ENCODE measurements at regions not wholly inside any gene's neighbourhood (a gene's known extent, or its start where the extent isn't known, plus 50 kb on each side); places are given as distances from the start of the nearest gene placed in this dataset.
"Not testable (repeated sequence)": the region's sequence is repeated elsewhere in the genome, so short reads cannot be mapped to it uniquely, and the experiment has no call there.

DNA sequence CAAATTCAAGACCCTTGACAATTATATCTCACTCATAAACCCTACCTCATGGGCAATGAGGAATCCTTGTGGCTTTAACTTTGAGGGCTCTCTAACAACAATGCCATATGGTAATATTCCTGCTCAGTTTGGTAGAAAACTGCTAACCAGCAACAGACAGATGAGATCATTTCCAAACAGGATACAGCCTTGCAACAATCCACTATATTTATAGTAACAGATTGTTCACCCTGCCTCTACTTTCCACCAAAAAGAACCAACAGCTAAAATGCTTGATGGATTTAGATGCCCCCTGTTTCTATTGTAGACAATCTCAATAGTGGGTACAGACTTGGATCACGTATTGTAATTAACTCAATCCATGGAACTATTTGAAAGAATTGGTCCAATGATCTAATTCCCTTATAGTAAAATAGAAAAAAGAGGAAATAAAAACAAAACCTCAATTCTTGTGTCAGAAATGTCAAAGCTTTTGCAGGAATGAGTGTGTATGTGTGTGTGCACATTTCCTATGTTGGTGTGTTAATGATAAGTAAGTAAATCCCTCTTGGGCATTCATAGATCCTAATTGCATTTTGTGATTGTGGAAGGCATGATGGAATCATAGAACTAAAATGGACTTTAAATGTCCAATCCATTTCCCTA lies 100.0 kb upstream of the EDEM3 start:
- DNase-seq (ENCODE audit: low read depth, low spot score), result no peak

DNA sequence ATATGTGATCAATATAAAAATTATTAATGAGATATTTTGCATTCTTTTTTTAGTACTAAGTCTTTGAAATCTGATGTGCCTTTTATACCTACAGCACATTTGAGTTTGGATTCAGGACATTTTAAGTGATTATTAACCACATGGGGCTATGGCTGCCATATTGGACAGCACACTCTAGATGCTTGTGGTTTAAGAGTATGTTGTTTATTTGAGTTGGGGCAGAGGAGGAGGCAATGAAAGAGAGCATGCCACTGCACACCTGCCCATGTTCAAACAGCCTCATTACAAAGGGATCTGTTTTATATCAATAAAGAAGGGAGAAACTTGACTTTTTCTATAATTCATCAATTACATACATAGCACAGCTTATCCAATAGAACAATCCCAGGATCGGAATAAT lies 99.4 kb upstream of the EDEM3 start:
- DNase-seq (ENCODE audit: low read depth, low spot score), result no peak

DNA sequence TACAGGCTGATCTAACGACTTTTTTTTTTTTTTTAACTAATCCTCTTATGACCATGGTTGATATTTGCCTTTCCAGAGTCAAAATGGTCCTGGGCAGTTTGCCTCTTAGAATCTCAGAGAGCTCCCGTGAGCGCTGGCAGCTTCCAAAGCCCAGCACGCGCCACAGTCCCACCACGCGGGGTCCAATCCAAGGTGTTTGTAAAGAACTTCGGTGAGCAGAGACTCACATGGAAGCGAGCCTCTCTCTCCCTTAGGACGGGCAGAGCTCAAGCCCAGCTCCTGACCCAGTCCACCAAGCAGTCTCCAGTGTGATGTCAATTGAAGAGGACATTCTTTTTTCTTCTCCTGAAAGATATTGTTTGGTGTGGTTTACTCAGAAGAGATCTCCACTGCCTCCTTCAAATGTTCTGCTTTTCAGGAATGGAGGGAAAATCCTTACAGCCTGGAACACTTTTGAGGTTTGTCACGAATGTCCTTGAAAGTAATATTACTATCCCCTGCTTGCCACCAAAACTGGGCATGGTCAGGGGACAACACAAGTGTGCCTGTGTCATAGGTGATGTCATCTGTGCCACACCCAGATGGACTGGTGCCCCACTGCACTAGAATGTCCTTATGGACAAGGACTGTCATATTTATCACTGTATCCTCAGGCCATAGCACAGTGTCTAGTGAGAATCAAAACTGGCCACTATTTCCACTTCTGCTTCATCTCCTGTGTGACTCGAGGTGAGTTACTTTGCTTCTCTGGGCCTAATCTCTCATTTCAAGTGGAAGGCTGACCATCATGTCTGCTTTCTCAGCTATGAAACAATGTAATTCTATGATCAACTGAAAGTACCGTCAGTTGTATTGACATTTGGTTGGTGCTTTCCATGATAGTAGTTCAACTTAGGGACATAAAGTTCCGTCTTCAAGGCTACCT lies 97.4 kb upstream of the EDEM3 start:
- DNase-seq (ENCODE audit: low read depth, low spot score), result no peak

DNA sequence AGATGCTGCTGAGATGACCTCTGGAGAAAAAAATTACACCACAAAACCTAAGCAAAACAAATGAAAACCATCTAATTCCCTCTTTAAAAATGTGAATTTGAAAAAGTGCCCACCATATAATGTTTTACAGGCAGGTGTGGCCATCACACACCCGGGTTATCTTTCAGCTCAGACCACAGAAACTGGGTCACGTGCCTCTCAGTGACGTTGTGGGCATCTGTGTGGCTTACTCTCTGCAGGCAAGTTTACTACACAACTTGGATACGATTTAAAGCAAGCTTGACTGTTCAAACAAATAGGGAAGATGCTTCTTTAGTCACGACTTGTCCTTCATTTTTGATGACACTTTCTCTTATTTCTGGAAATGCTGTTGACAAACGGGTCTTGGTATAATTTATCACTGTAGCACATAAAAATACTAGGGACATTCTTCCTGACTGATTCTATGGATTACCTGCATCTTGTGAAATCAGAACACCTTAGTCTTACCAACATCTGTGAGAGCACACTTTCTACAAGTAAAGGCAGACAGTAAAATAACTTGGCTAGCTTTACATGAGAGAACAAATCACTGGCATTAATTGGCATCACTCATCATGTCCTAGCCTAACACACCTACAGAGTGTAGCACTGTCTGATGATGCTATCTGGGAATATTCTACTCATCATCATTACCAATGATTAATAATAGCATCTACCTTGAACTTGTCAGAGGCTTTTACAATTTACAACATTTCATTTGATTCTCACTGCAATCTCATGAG lies 89.3 kb upstream of the EDEM3 start:
- peak; percentile 35 for DNase-seq (ENCODE audit: low read depth, low spot score)

DNA sequence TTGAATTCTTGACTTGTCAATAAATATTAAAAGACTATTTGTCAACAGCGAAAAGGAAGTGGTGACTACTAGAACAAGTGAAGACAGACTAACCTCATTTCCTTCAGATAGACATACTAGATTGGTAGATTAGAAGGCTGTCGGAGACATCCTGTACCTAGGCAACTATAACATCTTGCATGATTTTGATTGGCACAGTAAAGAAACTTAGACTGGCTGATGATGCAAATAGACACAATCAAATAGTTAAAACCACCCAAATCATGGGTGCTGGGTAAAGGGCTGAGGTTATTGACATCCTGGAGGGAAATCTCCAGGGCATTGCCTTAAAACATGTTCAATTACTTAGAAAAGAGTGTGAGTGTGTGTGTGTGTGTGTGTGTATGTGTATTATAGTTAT lies 85.9 kb upstream of the EDEM3 start:
- DNase-seq (ENCODE audit: low read depth, low spot score), result peak; percentile 11

DNA sequence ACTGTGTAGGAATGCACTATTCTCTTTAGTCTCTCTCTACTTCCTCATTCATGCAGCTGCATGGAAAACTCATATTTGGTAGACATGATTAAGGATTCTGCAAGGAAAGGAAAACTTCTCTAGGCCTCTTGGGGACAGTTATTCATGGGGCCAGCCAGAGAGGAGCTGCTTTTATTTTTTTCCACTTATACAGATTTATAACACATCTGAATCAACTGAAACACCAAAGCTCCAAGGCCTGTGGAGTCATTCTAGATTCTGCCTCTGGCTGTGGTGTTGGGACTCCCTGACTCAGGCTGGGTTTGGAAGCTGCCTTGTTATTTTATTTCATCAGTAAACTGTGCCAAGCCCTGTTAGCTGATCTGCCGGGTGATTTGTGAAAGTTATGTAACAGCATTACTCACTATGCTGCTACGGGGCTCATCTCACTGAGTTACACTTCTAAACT lies 83.9 kb upstream of the EDEM3 start:
- no peak for DNase-seq (ENCODE audit: low read depth, low spot score)

DNA sequence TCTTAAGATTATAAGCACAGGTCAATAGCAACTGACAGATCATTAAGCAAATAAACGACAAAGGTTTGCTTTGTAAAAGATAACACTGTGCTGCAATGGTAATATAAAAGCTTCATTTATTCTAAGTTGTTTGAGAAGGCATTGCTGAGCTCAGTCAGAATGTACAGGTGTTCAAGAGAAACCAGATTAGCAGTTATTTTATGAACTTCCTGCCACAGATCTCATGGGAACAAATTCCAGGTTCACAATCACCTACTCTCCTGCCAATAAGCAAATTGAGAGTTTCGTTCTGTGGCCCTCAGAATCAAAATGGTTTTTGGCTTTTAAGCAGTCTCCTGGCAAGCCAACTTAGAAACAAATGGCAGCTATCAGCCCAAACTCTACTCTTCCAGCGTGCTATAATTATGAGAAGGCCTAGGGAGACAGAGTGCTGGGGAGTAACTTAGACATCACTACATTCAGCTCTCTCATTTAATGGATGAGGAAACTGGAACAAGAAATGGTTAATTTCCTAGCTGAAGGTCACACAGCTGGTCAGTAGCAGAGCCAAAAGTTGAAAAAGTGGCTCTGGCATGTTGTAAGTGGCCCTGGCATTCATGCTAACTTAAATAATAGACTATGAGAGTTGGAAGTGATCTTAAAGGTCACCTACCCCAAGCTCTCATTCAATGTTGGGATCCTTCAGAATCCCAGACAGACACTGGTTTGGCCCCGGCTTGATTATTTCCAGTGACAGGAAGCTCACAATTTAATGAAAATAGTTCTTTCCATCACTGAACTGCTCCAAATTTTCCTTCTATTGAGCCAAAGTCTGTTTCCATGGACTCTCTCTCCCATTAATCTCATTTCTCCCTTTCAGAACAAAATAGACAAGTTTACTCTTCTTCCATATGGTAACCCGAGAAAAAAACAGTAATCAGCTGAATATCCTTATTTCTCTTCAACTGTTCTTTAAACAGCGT lies 82.6 kb upstream of the EDEM3 start:
- DNase-seq (ENCODE audit: low read depth, low spot score), result no peak

DNA sequence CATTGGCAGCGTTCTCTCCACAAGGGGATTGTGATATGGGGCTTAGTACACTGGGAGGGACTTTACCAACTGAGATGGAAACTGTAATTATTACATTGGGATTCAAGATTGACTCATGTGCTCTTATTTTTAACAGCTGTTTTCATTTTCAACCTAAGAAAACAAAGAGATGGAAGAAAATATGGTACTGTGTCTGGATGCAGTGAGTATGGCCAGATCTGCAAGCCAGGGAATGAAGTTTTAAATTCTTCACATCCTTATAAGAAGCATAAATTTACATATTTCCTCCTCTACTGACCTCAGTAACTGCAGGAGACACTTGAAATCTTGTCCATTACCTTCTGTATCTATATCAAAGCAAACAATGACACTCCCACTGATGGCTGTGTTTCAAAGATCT lies 81.5 kb upstream of the EDEM3 start:
- DNase-seq (ENCODE audit: low read depth, low spot score), result no peak

DNA sequence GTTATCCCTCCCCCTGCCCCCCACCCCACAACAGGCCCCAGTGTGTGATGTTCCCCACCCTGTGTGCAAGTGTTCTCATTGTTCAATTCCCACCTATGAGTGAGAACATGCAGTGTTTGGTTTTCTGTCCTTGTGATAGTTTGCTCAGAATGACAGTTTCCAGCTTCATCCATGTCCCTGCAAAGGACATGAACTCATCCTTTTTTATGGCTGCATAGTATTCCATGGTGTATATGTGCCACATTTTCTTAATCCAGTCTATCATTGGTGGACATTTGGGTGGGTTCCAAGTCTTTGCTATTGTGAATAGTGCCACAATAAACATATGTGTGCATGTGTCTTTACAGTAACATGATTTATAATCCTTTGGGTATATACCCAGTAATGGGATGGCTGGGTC lies 79.3 kb upstream of the EDEM3 start:
- DNase-seq (ENCODE audit: low read depth, low spot score), result not testable (repeated sequence)

DNA sequence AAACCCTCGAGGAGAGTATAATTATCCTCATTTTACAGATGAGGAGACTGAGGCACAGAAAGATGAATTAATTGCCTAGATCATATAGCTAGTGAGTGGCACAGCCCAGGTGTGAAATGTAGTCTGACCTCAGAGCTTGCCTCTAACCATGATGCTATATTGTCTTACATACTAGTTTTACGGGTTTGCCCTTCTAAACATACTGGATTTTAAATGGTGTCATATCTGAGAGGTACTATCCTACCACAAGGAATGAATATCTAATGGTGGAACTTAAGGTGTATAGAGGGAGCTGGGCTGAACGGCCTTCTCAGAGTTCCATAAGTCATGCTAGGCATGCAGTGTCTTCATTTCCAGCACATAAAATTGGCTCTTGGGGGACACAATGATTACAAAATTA lies 77.9 kb upstream of the EDEM3 start:
- DNase-seq (ENCODE audit: low read depth, low spot score), result no peak

DNA sequence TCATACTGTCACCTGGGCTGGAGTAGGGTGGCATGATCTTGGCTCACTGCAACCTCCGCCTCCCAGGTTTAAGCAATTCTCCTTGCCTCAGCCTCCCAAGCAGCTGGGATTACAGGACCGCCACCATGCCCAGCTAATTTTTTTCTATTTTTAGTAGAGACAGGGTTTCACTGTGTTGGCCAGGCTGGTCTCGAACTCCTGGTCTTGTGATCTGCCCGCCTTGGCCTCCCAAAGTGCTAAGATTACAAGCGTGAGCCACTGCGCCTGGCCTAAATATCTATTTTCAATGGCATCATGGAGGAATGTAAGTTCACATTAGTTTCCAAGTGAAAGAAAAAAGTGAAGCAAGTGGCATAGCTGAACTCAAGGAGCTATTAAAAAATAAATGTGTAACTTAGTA lies 74.8 kb upstream of the EDEM3 start:
- DNase-seq (ENCODE audit: low read depth, low spot score), result not testable (repeated sequence)

DNA sequence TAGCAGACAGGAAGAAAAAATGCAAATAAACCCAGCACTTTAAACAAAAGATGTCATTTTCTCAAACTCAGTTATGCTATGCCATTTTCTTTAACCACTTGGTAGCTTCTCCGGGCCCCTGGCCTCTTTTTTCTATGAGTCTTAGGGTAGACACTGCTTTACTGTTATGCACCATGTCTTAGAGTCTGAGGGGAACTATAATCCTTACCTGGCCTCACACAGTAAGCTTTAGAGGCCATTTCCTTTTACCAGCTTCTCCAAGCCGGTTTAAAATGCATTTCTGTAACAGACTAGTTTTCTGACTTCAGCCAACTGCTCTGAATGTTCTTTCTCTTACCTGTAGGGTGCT lies 73.7 kb upstream of the EDEM3 start:
- no peak for DNase-seq (ENCODE audit: low read depth, low spot score)

DNA sequence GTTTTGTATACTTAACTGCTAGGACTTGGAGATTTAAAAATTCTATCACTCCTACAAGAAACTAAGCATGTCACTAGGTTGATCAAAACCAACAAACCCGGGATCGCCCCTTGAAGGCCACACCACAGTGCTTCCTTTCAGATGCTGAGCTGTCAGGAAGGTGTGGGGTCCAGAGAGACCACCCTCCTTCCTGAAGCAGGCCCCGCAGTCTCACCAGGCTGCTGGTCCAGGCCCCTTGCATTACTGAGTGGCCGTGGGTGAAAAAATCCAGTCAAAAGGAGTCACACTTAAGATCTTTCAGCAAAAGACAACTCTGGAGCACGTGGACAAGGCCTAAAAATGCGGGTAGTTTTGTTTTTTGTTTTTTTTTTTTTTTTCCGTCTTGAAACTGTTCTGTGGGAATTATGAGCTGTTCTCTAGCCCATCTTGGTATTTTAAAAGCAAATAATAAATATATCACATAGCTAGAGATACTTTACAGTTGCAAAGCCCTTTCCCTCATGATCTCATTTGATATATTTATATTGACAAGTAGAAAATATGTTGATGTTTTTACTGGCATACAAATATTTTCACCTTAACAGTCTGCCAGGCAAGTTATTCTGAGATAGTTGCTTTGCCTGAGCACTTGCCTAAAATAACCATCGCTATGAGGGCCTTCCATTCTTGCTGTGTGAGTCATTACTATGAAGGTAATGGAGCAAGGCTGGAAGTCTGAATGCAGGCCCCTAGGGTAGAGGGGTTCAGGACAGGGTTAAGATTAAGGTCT lies 73.1 kb upstream of the EDEM3 start:
- DNase-seq (ENCODE audit: low read depth, low spot score), result no peak

DNA sequence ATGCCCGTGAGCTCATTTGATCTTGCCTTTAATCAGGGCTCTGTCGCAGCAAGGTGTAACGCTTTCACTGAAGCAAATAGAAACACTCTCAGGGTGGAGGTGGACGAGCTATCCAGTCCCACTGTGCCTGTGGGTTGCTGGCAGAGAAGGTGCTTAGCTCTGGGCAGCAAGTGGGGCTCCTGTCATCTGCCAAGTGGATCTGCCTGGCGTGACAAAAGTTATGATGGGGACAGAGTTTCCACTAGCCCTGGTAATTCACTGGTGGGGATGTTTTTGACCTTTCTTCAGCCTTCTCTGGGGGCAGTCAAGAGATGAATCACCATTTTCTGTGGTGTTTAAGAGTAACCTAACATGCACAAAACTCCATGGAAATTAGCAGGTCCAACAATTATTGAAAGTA lies 71.3 kb upstream of the EDEM3 start:
- no peak for DNase-seq (ENCODE audit: low read depth, low spot score)

DNA sequence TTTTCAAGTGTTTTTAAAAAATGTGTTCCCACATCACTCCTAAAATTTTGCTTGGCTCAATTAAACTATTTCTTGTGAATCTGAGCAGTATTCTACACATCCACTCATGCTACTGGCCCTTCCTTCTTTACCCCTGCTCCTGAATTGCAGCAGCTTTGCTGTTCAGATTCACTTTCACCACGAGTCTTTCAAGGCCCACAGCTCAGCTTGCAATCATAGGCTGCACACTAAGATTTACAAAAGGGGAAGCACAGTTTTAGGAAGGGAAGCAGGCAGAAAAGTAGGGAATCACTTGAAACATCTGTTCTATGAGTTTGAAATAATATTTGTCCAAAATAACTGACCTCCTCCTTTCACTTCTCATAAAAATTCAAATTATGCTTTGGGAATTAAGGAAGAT lies 70.9 kb upstream of the EDEM3 start:
- DNase-seq (ENCODE audit: low read depth, low spot score), result no peak

DNA sequence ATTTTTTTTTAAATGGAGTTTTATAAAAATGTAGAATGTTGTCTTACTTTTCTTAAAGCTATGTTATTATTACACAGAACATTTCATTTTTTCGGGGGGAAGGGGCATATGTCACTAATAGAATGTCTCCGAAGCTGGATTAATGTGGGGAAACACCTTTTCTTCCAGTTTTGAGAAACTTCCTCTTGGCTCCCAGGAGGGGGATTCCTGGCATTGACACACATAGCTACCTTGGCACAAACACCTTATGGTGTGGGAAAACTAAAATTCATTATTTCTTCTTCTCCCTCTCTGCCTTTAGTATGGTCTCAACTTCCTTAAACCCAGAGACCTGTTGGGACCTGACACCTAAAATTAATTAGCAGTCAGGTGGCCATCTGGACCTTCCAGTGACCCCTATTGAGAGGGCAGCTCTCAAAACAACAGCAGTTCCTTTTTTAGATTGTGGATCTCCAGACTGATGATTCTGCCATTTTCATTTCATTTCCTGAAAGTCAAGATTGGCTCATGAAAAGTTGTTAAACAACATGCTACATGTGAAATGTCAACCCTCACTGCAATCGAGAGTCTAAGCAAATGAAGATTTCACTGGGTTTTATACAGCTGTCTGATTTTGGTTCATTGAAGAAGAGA lies 70.1 kb upstream of the EDEM3 start:
- DNase-seq (ENCODE audit: low read depth, low spot score), result no peak

DNA sequence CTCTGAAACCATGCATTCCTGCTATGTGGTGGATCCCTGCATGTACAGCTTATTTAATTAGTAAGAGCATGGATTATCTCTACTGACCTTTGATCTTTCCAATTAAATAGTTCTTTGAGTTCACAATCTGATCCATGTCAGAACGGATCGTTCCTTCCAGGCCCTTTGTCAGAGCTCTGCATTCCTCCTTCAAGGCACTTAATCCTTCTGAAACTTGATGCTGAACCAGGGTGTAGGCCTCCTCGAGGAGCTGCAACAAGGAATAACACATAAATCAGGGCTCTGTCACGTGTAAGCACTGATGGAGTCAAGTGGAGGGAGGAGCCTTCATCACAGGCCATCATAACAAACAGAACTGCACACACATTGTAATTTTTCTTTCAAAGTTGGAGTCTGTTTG lies 68.4 kb upstream of the EDEM3 start:
- DNase-seq (ENCODE audit: low read depth, low spot score), result no peak

DNA sequence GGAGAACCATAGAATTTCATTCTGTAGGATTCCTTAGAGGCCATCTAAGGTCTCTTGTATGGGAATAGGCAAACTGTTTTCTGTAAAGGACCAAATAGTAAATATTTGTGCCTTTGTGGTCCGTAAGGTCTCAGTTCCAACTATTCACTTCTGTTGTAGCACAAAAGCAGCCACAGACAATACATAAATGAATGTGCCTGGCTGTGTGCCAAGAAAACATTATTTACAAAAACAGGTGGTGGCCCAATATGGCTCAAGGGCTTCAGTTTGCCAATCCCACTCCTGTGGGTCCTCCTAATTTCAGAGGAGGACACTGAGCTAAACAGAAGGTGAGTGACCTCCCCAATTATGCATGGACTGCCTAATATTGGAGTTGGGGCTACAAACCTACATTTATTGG lies 67.6 kb upstream of the EDEM3 start:
- DNase-seq (ENCODE audit: low read depth, low spot score), result no peak

DNA sequence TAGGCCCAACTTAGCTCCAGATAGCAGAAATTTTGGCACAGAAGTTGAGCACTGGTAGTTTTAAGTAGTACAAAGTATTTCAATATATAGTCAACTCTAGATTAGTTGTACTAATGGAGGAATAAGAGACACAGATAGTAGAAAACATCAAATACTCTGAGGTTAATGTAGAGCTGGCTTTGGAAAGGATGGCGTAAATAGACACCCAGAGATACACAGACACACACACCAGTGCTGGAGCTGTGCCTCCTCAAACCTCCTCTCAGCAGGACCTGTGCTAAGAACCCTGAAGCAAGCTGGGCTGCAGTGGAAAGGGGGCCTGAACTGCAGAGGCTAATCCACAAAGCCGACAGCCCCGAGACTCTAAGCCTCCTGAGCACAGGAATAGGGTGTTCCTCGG lies 67.0 kb upstream of the EDEM3 start:
- no peak for DNase-seq (ENCODE audit: low read depth, low spot score)

DNA sequence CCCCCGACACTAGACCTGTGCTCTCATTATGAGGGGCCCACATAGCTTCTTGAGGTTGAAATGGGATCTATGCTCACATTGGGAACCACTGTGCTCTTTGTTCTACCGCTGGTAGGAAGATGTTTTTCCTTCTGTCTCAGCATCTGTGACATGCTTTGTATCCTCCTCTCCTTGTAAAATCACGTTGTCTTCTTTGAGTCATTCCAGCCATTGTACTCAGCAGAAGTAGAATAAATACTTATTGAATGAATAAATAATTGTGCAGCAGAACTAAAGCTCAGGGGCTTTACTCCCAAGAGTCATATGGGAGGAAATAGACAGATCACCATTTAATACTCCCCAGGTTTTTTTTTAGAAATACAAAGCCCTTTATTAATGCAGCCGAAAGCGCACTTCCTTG lies 66.3 kb upstream of the EDEM3 start:
- no peak for DNase-seq (ENCODE audit: low read depth, low spot score)
